OCI-LY3 (cell line): ENCODE measurements at regions not wholly inside any gene's neighbourhood (a gene's known extent, or its start where the extent isn't known, plus 50 kb on each side); places are given as distances from the start of the nearest gene placed in this dataset.
"Not testable (repeated sequence)": the region's sequence is repeated elsewhere in the genome, so short reads cannot be mapped to it uniquely, and the experiment has no call there.

Experiments used
- EZH2phosphoT487 ChIP-seq: fragments of 200-600 bp; shearing (Covaris generic); IDR thresholded peaks from 2 replicates; pipeline ENCODE4 v1.6.1; 2018; ENCODE audit warnings: antibody characterized with exemption, mixed run types, low read depth
- TF ChIP-seq, protein P1 (sequence below): fragments of 200-600, 300-600 bp; sonication (generic); IDR thresholded peaks from 2 replicates; pipeline ENCODE4 v1.5.1; 2014; ENCODE audit warnings: antibody characterized with exemption, low read length, low read depth

- TF ChIP-seq, protein P1, sequence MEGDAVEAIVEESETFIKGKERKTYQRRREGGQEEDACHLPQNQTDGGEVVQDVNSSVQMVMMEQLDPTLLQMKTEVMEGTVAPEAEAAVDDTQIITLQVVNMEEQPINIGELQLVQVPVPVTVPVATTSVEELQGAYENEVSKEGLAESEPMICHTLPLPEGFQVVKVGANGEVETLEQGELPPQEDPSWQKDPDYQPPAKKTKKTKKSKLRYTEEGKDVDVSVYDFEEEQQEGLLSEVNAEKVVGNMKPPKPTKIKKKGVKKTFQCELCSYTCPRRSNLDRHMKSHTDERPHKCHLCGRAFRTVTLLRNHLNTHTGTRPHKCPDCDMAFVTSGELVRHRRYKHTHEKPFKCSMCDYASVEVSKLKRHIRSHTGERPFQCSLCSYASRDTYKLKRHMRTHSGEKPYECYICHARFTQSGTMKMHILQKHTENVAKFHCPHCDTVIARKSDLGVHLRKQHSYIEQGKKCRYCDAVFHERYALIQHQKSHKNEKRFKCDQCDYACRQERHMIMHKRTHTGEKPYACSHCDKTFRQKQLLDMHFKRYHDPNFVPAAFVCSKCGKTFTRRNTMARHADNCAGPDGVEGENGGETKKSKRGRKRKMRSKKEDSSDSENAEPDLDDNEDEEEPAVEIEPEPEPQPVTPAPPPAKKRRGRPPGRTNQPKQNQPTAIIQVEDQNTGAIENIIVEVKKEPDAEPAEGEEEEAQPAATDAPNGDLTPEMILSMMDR = not testable (repeated sequence)
- not testable (repeated sequence) for TF ChIP-seq EZH2phosphoT487
These were observed 65.8 kb upstream of the PIP5K1B start for GRCh38 chr9:68639261-68639660.
